ENCODE measurements at regions not wholly inside any gene's neighbourhood (a gene's known extent, or its start where the extent isn't known, plus 50 kb on each side); places are given as distances from the start of the nearest gene placed in this dataset.

DNA sequence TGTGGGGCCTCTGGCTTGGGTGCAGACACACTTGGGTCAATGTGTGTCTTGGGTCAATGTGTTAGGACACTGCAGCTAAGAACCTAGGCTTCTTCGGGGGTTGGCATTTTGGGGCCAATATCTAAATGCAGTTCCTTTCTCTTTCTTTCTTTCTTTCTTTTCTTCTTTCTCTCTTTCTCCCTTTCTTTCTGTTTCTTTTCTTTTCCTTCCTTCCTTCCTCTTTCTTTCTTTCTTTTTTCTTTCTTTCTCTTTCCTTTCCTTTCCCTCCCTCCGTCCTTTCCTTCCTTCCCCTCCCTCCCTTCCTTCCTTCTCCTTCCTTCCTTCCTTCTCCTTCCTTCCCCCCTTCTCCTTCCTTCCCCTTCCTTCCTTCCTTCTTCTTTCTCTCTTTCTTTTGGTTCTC is 57.7 kb upstream of the OSR1 start:
- no peak for DNase-seq

DNA sequence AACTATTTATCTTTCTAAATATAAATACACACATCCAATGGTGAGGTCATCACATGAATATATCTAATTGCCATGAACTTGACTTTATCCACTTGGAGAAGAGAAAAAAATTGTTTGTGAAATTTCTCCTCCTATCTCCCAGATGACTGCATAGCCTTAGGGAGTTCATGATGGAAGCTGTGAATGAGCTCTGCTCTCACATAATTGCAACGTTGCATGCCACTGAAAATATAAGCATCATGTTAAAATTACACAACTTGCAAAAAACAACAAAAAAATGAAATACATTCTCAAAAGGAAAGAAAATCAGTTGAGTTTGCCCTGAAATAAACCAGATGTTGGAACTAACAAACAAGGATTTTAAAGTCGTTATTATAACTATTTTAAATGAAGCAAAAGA is 50.6 kb upstream of the OSR1 start:
- no peak for DNase-seq

DNA sequence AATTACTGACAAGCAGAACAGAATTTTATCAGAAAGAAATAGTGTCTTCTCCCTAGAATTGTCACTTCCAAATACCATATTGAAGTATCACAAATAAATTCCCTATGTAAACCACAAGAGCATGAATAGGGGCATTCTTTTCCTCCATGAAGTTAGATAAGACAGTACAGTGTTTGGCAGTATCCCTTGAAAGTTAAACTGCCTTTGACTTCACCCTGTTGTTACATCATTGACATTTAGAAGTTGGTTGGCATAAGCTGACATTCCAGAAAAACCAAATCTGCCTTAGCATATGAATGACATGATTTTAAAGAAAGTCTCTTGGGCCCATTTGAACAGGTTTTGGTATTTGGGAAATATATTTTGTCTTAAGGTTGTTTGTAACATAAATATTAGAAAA is 50.2 kb upstream of the OSR1 start:
- no peak for DNase-seq

Measured in activated CD8-positive, alpha-beta memory T cell treated with anti-CD3 and anti-CD28 coated beads, Interleukin-2, amount 50 U/mL, for 48 hours (primary cell).